ENCODE measurements at regions not wholly inside any gene's neighbourhood (a gene's known extent, or its start where the extent isn't known, plus 50 kb on each side); places are given as distances from the start of the nearest gene placed in this dataset.

DNA sequence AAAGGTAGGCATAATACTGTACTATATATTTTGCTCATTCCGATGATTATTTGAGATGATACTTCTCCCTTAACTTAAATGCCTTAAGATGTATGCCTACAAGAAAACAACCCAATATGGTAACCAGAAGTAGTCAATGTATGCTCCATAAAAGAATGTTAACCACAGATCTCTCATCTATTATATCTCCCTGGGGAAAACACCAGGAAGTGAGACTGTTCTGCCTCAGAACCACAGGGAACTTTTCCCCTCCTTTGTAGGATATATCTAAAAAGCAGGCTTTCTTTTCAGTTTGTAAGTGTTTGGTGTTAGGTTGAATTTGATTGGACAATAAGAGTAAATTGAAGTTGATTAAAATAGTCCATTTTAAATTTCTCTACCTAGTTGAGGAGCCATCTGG lies 1160.5 kb upstream of the NXPH2 start:
- DNase-seq: no peak

- DNase-seq: no peak
These were observed 1145.7 kb upstream of the NXPH2 start for GRCh38 chr2:139925903-139926302.

- DNase-seq: no peak
These were observed 1143.9 kb upstream of the NXPH2 start for GRCh38 chr2:139924070-139924469.

DNA sequence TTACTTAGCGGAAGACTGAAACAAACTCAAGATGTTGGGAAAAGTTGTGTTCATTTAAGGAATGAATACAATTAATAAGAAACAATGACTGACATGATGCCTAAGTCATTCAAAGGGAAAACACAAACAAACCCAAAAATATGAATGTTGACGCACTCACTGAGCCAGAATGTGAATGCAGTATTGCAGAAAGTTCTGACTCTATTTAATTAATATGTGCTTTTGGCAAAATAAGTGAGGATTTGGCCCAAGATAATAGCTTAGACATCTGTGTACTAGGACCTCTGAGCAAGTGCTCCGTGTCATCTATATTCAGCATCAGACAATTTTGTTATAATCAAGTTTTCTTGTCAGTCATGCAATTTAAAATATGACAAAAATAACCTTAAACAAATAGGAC lies 1138.8 kb upstream of the NXPH2 start:
- DNase-seq: no peak

DNA sequence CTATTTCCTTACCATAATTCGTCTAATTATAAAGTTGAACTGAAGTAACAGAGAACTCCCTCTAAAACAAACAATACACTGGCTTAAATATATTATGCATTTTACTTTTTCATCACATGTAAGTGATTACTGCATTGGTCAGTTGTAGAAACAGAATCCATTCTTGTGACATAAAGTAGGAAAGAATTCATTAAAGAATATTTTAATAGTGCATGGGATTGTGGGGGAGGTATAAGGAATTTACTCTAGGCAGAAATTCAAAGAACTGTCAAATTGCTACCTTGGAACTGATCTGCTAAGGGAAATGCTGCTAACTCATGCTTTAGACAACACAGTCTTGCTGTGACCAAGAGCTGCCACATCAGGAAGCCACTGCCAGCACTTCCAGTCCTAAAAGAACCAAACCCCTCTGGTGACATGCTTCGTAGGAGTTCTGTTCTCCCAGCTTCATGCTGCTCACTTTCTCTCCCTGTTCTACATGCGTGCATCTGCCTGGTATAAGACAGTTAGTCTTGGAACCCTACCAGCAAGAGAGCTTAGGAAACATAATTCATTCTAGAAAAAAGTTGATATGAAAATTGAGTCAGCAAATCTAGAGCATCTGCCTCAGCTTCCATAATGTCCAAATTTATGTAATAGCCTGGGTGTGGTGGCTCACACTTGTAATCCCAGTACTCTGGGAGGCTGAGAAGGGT lies 1137.6 kb upstream of the NXPH2 start:
- no peak for DNase-seq

- no peak for DNase-seq
These were observed 1136.6 kb upstream of the NXPH2 start for GRCh38 chr2:139916822-139917221.

GRCh38 chr2:139911160-139911559 lies 1131.0 kb upstream of the NXPH2 start:
- no peak for DNase-seq

GRCh38 chr2:139909136-139909535 lies 1128.9 kb upstream of the NXPH2 start:
- DNase-seq: no peak

GRCh38 chr2:139905624-139906023 lies 1125.4 kb upstream of the NXPH2 start:
- DNase-seq: no peak

DNA sequence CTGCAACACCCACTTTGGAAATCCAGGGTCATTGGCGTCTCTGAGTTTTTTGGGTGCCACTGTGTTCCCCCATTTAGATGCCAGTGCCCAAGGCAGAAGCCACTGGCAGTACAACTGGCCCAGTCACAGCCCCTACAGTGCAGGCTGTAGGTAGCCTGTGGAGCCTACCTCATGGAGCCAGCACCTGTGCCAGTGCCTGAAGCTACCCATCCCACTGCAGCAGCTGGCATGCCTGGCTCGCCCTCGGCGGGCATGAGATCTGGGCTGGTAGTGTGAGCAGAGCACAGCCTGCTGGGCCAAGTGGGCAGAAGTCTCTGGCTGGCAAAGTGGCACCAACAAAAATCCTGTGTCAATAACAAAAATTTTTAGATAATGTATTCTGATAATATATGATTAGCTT lies 1111.4 kb upstream of the NXPH2 start:
- no peak for DNase-seq

GRCh38 chr2:139885921-139886498 lies 1105.8 kb upstream of the NXPH2 start:
- no peak for DNase-seq

GRCh38 chr2:139876964-139877363 lies 1096.8 kb upstream of the NXPH2 start:
- DNase-seq: no peak

GRCh38 chr2:139876321-139876720 lies 1096.1 kb upstream of the NXPH2 start:
- DNase-seq: no peak

DNA sequence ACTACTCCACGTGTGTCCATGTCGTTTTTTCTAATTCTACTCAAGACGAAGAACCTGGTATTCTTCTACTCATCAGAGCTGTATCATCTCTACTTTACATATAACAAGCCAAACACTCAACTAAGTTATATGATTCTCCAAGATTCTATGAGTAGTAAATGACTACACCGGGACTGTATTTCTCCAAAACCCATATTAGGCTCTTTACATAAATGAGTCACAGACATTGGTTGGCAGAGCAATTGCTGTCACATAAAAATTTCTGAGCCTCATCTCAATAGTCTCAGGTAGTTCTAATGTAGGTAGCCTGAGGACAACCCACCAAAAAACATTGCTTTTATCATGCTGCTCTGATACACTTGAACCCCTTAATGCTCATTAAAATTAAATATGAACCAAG lies 1092.3 kb upstream of the NXPH2 start:
- no peak for DNase-seq

GRCh38 chr2:139872032-139872431 lies 1091.8 kb upstream of the NXPH2 start:
- no peak for DNase-seq

DNA sequence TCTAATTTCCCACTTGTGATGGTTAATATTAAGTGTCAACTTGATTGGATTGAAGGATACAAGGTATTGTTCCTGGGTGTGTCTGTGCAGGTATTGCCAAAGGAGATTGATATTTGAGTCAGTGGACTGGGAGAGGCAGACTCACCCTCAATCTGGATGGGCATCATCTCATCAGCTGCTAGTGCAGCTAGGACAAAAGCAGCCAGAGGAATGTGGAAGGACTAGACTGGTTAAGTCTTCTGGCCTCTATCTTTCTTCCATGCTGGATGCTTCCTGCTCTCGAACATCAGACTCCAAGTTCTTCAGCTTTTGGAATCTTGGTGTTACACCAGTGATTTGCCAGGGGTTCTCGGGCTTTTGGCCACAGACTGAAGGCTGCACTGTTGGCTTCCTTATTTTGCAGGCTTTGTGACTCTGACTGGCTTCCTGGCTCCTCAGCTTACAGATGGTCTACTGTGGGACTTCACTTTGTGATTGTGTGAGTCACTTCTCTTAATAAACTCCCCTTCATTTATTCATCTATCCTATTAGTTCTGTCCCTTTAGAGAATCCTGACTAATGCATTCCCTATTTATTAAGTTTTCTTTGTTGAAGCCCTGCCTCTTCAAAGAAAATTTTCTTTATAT lies 1087.5 kb upstream of the NXPH2 start:
- DNase-seq: no peak

DNA sequence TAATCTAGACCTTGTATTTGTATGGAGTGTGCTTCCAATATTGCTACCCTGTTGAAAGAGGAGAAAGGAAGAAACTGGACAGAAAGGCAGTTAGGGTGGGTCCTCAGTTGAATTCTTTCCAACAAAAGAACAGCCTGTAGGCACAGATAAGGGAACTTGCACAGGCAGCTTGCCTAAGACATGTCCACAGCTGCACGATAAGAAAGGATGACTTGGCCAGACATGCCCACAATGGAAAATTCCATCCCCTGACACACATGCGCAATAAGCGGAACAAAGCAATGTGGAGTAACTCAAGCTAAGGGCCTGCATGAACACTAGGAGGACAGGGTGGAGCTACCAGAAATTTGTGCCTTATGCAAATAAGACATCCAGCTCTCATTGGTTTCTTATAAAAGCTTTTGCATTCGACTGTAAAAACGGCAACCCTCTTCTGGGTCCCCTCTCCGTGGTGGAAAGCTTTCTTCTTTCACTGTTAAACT lies 1084.7 kb upstream of the NXPH2 start:
- DNase-seq: no peak

- DNase-seq: no peak
These were observed 1074.7 kb upstream of the NXPH2 start for GRCh38 chr2:139854769-139855483.

- no peak for DNase-seq
These were observed 1070.2 kb upstream of the NXPH2 start for GRCh38 chr2:139850254-139850890.

GRCh38 chr2:139836769-139837168 lies 1056.6 kb upstream of the NXPH2 start:
- peak in 1 of 2 experiments; percentile 50 for DNase-seq

DNA sequence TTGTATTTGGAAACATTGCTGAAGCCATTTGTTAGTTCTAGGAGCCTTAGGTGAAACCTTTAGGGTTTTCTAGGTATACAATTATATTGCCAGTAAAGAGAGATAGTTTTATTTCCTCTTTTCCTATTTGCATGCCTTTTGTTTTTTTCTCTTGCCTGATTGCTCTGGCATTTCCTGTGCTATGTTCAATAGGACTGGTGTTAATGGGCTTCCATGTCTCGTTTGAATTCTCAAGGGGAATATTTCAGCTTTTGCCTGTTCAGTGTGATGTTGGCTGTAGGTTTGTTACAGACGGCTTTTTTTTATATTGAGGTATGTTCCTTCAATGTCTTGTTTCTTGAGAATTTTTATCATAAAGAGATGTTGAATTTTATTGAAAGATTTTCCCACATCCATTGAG lies 1054.9 kb upstream of the NXPH2 start:
- no peak for DNase-seq

DNA sequence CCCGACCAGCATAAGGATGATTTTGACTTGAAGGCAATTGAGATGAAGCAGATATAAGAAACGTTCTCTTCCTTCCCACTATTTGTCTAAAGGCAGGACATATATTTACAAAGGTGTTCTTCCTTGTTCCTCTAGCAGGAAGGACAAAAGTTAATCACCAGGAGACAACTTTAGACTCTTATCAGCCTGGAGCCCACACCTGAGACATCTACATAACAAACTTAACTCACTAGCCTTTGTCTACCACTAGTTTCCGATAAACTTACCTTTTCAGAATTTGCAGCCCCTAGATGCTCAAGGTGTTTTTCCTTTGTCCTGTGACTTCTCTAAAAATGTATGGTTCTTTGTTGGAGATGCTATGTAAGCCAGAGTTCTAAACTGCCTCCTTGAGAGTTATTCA lies 1047.8 kb upstream of the NXPH2 start:
- no peak for DNase-seq

DNA sequence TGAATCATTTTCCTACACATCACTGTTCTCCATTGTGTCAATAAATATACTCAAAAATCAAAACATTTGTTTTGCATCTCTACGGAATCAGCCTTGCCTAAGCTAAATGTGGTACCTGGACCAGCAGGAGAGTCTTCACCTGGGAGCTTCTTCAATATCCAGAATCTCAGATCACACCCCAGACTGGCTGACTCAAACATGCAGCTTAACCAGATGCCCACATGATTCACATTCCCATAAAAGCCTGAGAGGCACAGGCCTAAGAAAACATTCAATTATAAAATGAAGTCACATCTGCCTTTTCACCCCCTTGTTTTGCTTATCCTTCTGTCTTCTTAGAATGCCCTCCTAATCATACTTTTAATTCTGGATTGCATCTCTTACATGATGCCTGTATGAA lies 1045.5 kb upstream of the NXPH2 start:
- DNase-seq: no peak

Data from NCI-H2081 (cell line).